ENCODE measurements at regions not wholly inside any gene's neighbourhood (a gene's known extent, or its start where the extent isn't known, plus 50 kb on each side); places are given as distances from the start of the nearest gene placed in this dataset.

- Histone ChIP-seq H3K4me1 (ENCODE audit: control insufficient read depth in 2 of 2, insufficient read depth in 2 of 2, low read length in 2 of 2) (no peaks in the 10 kb centered on the region), H3K4me3 (ENCODE audit: low read length in 2 of 2) (no peak overlapping the region), H3K27me3 (ENCODE audit: control insufficient read depth in 2 of 2, insufficient read depth in 2 of 2, low read length in 2 of 2) (no peaks in the 10 kb centered on the region), H3K36me3 (ENCODE audit: control insufficient read depth in 2 of 2, insufficient read depth in 2 of 2, low read length in 2 of 2) (no peaks in the 10 kb centered on the region), H3K9ac (ENCODE audit: low read depth in 1 of 2, low read length in 2 of 2) (no peak overlapping the region), H3K9me3 (ENCODE audit: control insufficient read depth in 2 of 2, low read length in 2 of 2) (no peaks in the 10 kb centered on the region), H3K27ac (ENCODE audit: low read depth in 2 of 2, low read length in 2 of 2) (no peak overlapping the region)
Observed at GRCh38 chr6:98292810-98293209, 541.6 kb upstream of the POU3F2 start.

GRCh38 chr6:98295515-98296175, 538.7 kb upstream of the POU3F2 start:
- H3K9ac ChIP-seq (ENCODE audit: low read depth in 1 of 2, low read length in 2 of 2): no peak overlapping the region
- no peaks in the 10 kb centered on the region for H3K9me3 ChIP-seq (ENCODE audit: control insufficient read depth in 2 of 2, low read length in 2 of 2)
- H3K27me3 ChIP-seq (ENCODE audit: control insufficient read depth in 2 of 2, insufficient read depth in 2 of 2, low read length in 2 of 2): no peaks in the 10 kb centered on the region
- H3K4me3 ChIP-seq (ENCODE audit: low read length in 2 of 2): no peak overlapping the region
- H3K4me1 ChIP-seq (ENCODE audit: control insufficient read depth in 2 of 2, insufficient read depth in 2 of 2, low read length in 2 of 2): no peaks in the 10 kb centered on the region
- no peak overlapping the region for H3K27ac ChIP-seq (ENCODE audit: low read depth in 2 of 2, low read length in 2 of 2)
- no peaks in the 10 kb centered on the region for H3K36me3 ChIP-seq (ENCODE audit: control insufficient read depth in 2 of 2, insufficient read depth in 2 of 2, low read length in 2 of 2)

- no peak overlapping the region for H3K9ac ChIP-seq (ENCODE audit: low read depth in 1 of 2, low read length in 2 of 2)
- H3K27ac ChIP-seq (ENCODE audit: low read depth in 2 of 2, low read length in 2 of 2): no peak overlapping the region
- H3K9me3 ChIP-seq (ENCODE audit: control insufficient read depth in 2 of 2, low read length in 2 of 2): no peaks in the 10 kb centered on the region
- no peaks in the 10 kb centered on the region for H3K36me3 ChIP-seq (ENCODE audit: control insufficient read depth in 2 of 2, insufficient read depth in 2 of 2, low read length in 2 of 2)
- no peak overlapping the region for H3K4me3 ChIP-seq (ENCODE audit: low read length in 2 of 2)
- H3K4me1 ChIP-seq (ENCODE audit: control insufficient read depth in 2 of 2, insufficient read depth in 2 of 2, low read length in 2 of 2): no peaks in the 10 kb centered on the region
- H3K27me3 ChIP-seq (ENCODE audit: control insufficient read depth in 2 of 2, insufficient read depth in 2 of 2, low read length in 2 of 2): no peaks in the 10 kb centered on the region
Observed at GRCh38 chr6:98308564-98308963, 525.8 kb upstream of the POU3F2 start.

- no peaks in the 10 kb centered on the region for H3K27me3 ChIP-seq (ENCODE audit: control insufficient read depth in 2 of 2, insufficient read depth in 2 of 2, low read length in 2 of 2)
- H3K36me3 ChIP-seq (ENCODE audit: control insufficient read depth in 2 of 2, insufficient read depth in 2 of 2, low read length in 2 of 2): no peaks in the 10 kb centered on the region
- H3K4me3 ChIP-seq (ENCODE audit: low read length in 2 of 2): no peak overlapping the region
- H3K27ac ChIP-seq (ENCODE audit: low read depth in 2 of 2, low read length in 2 of 2): no peak overlapping the region
- H3K9ac ChIP-seq (ENCODE audit: low read depth in 1 of 2, low read length in 2 of 2): no peak overlapping the region
- H3K9me3 ChIP-seq (ENCODE audit: control insufficient read depth in 2 of 2, low read length in 2 of 2): no peaks in the 10 kb centered on the region
- no peaks in the 10 kb centered on the region for H3K4me1 ChIP-seq (ENCODE audit: control insufficient read depth in 2 of 2, insufficient read depth in 2 of 2, low read length in 2 of 2)
Observed at GRCh38 chr6:98310443-98310842, 523.9 kb upstream of the POU3F2 start.

- H3K4me1 ChIP-seq (ENCODE audit: control insufficient read depth in 2 of 2, insufficient read depth in 2 of 2, low read length in 2 of 2): no peaks in the 10 kb centered on the region
Observed at GRCh38 chr6:98323605-98324004, 510.8 kb upstream of the POU3F2 start.

GRCh38 chr6:98324446-98324845, 509.9 kb upstream of the POU3F2 start:
- Histone ChIP-seq H3K27me3 (ENCODE audit: control insufficient read depth in 2 of 2, insufficient read depth in 2 of 2, low read length in 2 of 2) (no peaks in the 10 kb centered on the region), H3K4me1 (ENCODE audit: control insufficient read depth in 2 of 2, insufficient read depth in 2 of 2, low read length in 2 of 2) (no peaks in the 10 kb centered on the region), H3K9me3 (ENCODE audit: control insufficient read depth in 2 of 2, low read length in 2 of 2) (no peaks in the 10 kb centered on the region), H3K27ac (ENCODE audit: low read depth in 2 of 2, low read length in 2 of 2) (no peak overlapping the region), H3K36me3 (ENCODE audit: control insufficient read depth in 2 of 2, insufficient read depth in 2 of 2, low read length in 2 of 2) (no peaks in the 10 kb centered on the region), H3K9ac (ENCODE audit: low read depth in 1 of 2, low read length in 2 of 2) (no peak overlapping the region), H3K4me3 (ENCODE audit: low read length in 2 of 2) (no peak overlapping the region)

More at GRCh38 chr6:98323605-98324004, 510.8 kb upstream of the POU3F2 start:
- H3K27ac ChIP-seq (ENCODE audit: low read depth in 2 of 2, low read length in 2 of 2): no peak overlapping the region
- H3K27me3 ChIP-seq (ENCODE audit: control insufficient read depth in 2 of 2, insufficient read depth in 2 of 2, low read length in 2 of 2): no peaks in the 10 kb centered on the region
- no peak overlapping the region for H3K9ac ChIP-seq (ENCODE audit: low read depth in 1 of 2, low read length in 2 of 2)
- no peaks in the 10 kb centered on the region for H3K9me3 ChIP-seq (ENCODE audit: control insufficient read depth in 2 of 2, low read length in 2 of 2)
- no peak overlapping the region for H3K4me3 ChIP-seq (ENCODE audit: low read length in 2 of 2)
- no peaks in the 10 kb centered on the region for H3K36me3 ChIP-seq (ENCODE audit: control insufficient read depth in 2 of 2, insufficient read depth in 2 of 2, low read length in 2 of 2)

- H3K36me3 ChIP-seq (ENCODE audit: control insufficient read depth in 2 of 2, insufficient read depth in 2 of 2, low read length in 2 of 2): no peaks in the 10 kb centered on the region
- no peaks in the 10 kb centered on the region for H3K9me3 ChIP-seq (ENCODE audit: control insufficient read depth in 2 of 2, low read length in 2 of 2)
- no peak overlapping the region for H3K9ac ChIP-seq (ENCODE audit: low read depth in 1 of 2, low read length in 2 of 2)
- no peaks in the 10 kb centered on the region for H3K4me1 ChIP-seq (ENCODE audit: control insufficient read depth in 2 of 2, insufficient read depth in 2 of 2, low read length in 2 of 2)
- no peaks in the 10 kb centered on the region for H3K27me3 ChIP-seq (ENCODE audit: control insufficient read depth in 2 of 2, insufficient read depth in 2 of 2, low read length in 2 of 2)
- H3K4me3 ChIP-seq (ENCODE audit: low read length in 2 of 2): no peak overlapping the region
- no peak overlapping the region for H3K27ac ChIP-seq (ENCODE audit: low read depth in 2 of 2, low read length in 2 of 2)
Observed at GRCh38 chr6:98325366-98325765, 509.0 kb upstream of the POU3F2 start.

- H3K4me1 ChIP-seq (ENCODE audit: control insufficient read depth in 2 of 2, insufficient read depth in 2 of 2, low read length in 2 of 2): no peaks in the 10 kb centered on the region
- no peaks in the 10 kb centered on the region for H3K9me3 ChIP-seq (ENCODE audit: control insufficient read depth in 2 of 2, low read length in 2 of 2)
- no peak overlapping the region for H3K9ac ChIP-seq (ENCODE audit: low read depth in 1 of 2, low read length in 2 of 2)
- H3K27ac ChIP-seq (ENCODE audit: low read depth in 2 of 2, low read length in 2 of 2): no peak overlapping the region
- no peaks in the 10 kb centered on the region for H3K27me3 ChIP-seq (ENCODE audit: control insufficient read depth in 2 of 2, insufficient read depth in 2 of 2, low read length in 2 of 2)
- no peak overlapping the region for H3K4me3 ChIP-seq (ENCODE audit: low read length in 2 of 2)
- H3K36me3 ChIP-seq (ENCODE audit: control insufficient read depth in 2 of 2, insufficient read depth in 2 of 2, low read length in 2 of 2): no peaks in the 10 kb centered on the region
Observed at GRCh38 chr6:98333273-98333672, 501.1 kb upstream of the POU3F2 start.

- H3K9ac ChIP-seq (ENCODE audit: low read depth in 1 of 2, low read length in 2 of 2): no peak overlapping the region
- H3K27ac ChIP-seq (ENCODE audit: low read depth in 2 of 2, low read length in 2 of 2): no peak overlapping the region
Observed at GRCh38 chr6:98335594-98335993, 498.8 kb upstream of the POU3F2 start.

GRCh38 chr6:98339506-98339905, 494.9 kb upstream of the POU3F2 start:
- H3K4me3 ChIP-seq (ENCODE audit: low read length in 2 of 2): no peak overlapping the region
- H3K27ac ChIP-seq (ENCODE audit: low read depth in 2 of 2, low read length in 2 of 2): no peak overlapping the region
- H3K27me3 ChIP-seq (ENCODE audit: control insufficient read depth in 2 of 2, insufficient read depth in 2 of 2, low read length in 2 of 2): no peaks in the 10 kb centered on the region
- no peaks in the 10 kb centered on the region for H3K9me3 ChIP-seq (ENCODE audit: control insufficient read depth in 2 of 2, low read length in 2 of 2)
- H3K9ac ChIP-seq (ENCODE audit: low read depth in 1 of 2, low read length in 2 of 2): no peak overlapping the region
- H3K36me3 ChIP-seq (ENCODE audit: control insufficient read depth in 2 of 2, insufficient read depth in 2 of 2, low read length in 2 of 2): no peaks in the 10 kb centered on the region
- H3K4me1 ChIP-seq (ENCODE audit: control insufficient read depth in 2 of 2, insufficient read depth in 2 of 2, low read length in 2 of 2): no peaks in the 10 kb centered on the region

More at GRCh38 chr6:98335594-98335993, 498.8 kb upstream of the POU3F2 start:
- H3K36me3 ChIP-seq (ENCODE audit: control insufficient read depth in 2 of 2, insufficient read depth in 2 of 2, low read length in 2 of 2): no peaks in the 10 kb centered on the region
- H3K4me1 ChIP-seq (ENCODE audit: control insufficient read depth in 2 of 2, insufficient read depth in 2 of 2, low read length in 2 of 2): no peaks in the 10 kb centered on the region
- no peaks in the 10 kb centered on the region for H3K27me3 ChIP-seq (ENCODE audit: control insufficient read depth in 2 of 2, insufficient read depth in 2 of 2, low read length in 2 of 2)
- H3K9me3 ChIP-seq (ENCODE audit: control insufficient read depth in 2 of 2, low read length in 2 of 2): no peaks in the 10 kb centered on the region
- no peak overlapping the region for H3K4me3 ChIP-seq (ENCODE audit: low read length in 2 of 2)

GRCh38 chr6:98343004-98343403, 491.4 kb upstream of the POU3F2 start:
- Histone ChIP-seq H3K36me3 (ENCODE audit: control insufficient read depth in 2 of 2, insufficient read depth in 2 of 2, low read length in 2 of 2) (no peaks in the 10 kb centered on the region), H3K9me3 (ENCODE audit: control insufficient read depth in 2 of 2, low read length in 2 of 2) (no peaks in the 10 kb centered on the region), H3K27me3 (ENCODE audit: control insufficient read depth in 2 of 2, insufficient read depth in 2 of 2, low read length in 2 of 2) (no peaks in the 10 kb centered on the region), H3K4me1 (ENCODE audit: control insufficient read depth in 2 of 2, insufficient read depth in 2 of 2, low read length in 2 of 2) (no peaks in the 10 kb centered on the region), H3K9ac (ENCODE audit: low read depth in 1 of 2, low read length in 2 of 2) (no peak overlapping the region), H3K27ac (ENCODE audit: low read depth in 2 of 2, low read length in 2 of 2) (no peak overlapping the region), H3K4me3 (ENCODE audit: low read length in 2 of 2) (no peak overlapping the region)

Measured in mucosa of rectum (tissue), 2 donors.